HL-60 (cell line): ENCODE measurements at regions not wholly inside any gene's neighbourhood (a gene's known extent, or its start where the extent isn't known, plus 50 kb on each side); places are given as distances from the start of the nearest gene placed in this dataset.

Experiments used
- DNase-seq, 2 experiments: peaks; one replicate each; pipeline ENCODE4 v3.0.0-alpha.2; 2010 to 2020; ENCODE audit warnings: low read depth in 1 of 2, low spot score in 1 of 2
- H3K27ac ChIP-seq: fragments of 250-450 bp; sonication (Bioruptor Pico); replicated peaks from 2 replicates; pipeline ENCODE4 v1.5.1; 2020; ENCODE audit warnings: mild to moderate bottlenecking, moderate library complexity
- H3K27me3 ChIP-seq: fragments of 250-450 bp; sonication (Bioruptor Pico); 2 replicates; pipeline ENCODE4 v1.5.1; 2021; ENCODE audit warnings: mild to moderate bottlenecking, moderate library complexity; ENCODE audit not compliant: insufficient read depth, poor library complexity, severe bottlenecking
- H3K4me3 ChIP-seq: replicated peaks from 2 replicates; pipeline ENCODE4 v1.5.1; 2011; ENCODE audit warnings: mild to moderate bottlenecking, control low read depth, low read length; ENCODE audit not compliant: insufficient read depth
- GABPA ChIP-seq: IDR thresholded peaks from 2 replicates; pipeline ENCODE4 v1.6.1; 2012; ENCODE audit warnings: low read depth
- POLR2AphosphoS5 ChIP-seq: IDR thresholded peaks from 2 replicates; pipeline ENCODE4 v1.6.1; 2012; ENCODE audit warnings: low read depth
- REST ChIP-seq: IDR thresholded peaks from 2 replicates; pipeline ENCODE4 v1.6.1; 2012; ENCODE audit warnings: low read depth; ENCODE audit not compliant: insufficient replicate concordance
- SPI1 ChIP-seq: IDR thresholded peaks from 2 replicates; pipeline ENCODE4 v1.6.1; 2012; ENCODE audit warnings: low read depth, mild to moderate bottlenecking, borderline replicate concordance
- TF ChIP-seq, protein P1 (sequence below): IDR thresholded peaks from one replicate; pipeline ENCODE4 v1.5.1; 2011; ENCODE audit warnings: low read length, control low read depth, inconsistent platforms; ENCODE audit not compliant: insufficient read depth

- no peak for TF ChIP-seq POLR2AphosphoS5
- H3K27ac ChIP-seq, result no peak overlapping the region
- no peak for DNase-seq
- H3K27me3 ChIP-seq, result no peaks in the 10 kb centered on the region
- no peak overlapping the region for H3K4me3 ChIP-seq
These were observed 509.6 kb upstream of the EEF2KMT start for GRCh38 chr16:5607169-5607568.

DNA sequence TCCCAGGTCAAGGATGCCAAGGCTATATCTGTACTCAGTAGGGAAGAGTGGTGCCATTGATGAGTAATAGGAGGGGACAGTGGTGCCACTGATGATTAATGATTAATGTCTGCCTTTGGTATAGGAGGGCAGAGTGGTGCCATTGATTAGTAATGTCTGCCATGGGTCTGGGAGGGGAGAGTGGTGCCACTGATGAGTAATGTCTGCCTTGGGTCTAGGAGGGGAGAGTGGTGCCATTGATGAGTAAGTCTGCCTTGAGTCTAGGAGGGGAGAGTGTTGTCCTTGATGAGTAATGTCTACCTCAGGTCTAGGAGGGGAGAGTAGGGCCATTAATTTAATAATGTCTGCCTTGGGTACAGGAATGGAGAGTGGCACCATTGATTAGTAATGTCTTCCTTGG is 507.8 kb upstream of the EEF2KMT start:
- TF ChIP-seq POLR2AphosphoS5, result no peak
- no peak for TF ChIP-seq GABPA
- H3K27me3 ChIP-seq, result no peaks in the 10 kb centered on the region
- no peak overlapping the region for H3K27ac ChIP-seq
- H3K4me3 ChIP-seq, result no peak overlapping the region
- DNase-seq, result no peak

DNA sequence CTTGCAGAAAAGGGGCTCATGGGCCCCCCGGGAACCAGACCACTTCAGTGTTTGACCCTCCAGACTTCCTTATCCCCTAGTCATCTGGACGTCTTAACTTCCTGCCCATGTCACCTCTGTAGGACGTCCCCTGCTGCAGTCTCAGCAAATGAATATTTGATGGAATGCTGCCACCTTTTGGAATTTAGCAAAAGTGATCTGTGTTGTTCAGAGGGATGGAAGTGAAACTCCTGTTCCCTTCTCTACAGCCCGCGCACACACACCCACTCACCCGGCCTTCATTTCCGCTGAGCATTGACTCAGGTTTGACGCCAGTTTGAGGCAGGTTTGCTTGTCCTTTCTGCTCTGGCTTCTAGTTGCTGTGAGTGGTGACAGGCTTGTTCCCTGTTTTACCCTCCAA is 507.2 kb upstream of the EEF2KMT start:
- Histone ChIP-seq H3K4me3 (no peak overlapping the region), H3K27ac (no peak overlapping the region), H3K27me3 (no peaks in the 10 kb centered on the region)
- no peak for DNase-seq
- TF ChIP-seq SPI1 (no peak), REST (no peak), POLR2AphosphoS5 (no peak), GABPA (no peak)
- TF ChIP-seq, protein P1, sequence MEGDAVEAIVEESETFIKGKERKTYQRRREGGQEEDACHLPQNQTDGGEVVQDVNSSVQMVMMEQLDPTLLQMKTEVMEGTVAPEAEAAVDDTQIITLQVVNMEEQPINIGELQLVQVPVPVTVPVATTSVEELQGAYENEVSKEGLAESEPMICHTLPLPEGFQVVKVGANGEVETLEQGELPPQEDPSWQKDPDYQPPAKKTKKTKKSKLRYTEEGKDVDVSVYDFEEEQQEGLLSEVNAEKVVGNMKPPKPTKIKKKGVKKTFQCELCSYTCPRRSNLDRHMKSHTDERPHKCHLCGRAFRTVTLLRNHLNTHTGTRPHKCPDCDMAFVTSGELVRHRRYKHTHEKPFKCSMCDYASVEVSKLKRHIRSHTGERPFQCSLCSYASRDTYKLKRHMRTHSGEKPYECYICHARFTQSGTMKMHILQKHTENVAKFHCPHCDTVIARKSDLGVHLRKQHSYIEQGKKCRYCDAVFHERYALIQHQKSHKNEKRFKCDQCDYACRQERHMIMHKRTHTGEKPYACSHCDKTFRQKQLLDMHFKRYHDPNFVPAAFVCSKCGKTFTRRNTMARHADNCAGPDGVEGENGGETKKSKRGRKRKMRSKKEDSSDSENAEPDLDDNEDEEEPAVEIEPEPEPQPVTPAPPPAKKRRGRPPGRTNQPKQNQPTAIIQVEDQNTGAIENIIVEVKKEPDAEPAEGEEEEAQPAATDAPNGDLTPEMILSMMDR, result no peak

DNA sequence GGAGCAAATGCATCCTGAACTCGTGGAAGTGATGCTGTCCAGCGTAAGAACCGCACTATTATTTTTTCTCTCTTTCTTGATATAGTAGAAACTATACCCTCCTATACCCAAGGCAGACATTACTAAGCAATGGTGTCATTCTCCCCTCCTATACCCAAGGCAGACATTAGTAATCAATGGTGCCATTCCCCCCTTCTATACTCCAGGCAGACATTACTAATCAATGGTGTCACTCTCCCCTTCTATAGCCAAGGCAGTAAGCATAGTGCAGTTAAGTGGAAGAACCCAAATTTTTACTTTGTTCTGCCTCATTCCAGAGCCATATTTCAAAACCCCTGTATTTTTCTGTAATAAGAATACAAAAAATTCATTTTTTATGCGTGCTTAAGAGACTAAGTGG is 506.2 kb upstream of the EEF2KMT start:
- Histone ChIP-seq H3K27ac (no peak overlapping the region), H3K27me3 (no peaks in the 10 kb centered on the region), H3K4me3 (no peak overlapping the region)
- no peak for TF ChIP-seq REST
- TF ChIP-seq, protein P1, result no peak
- no peak for TF ChIP-seq POLR2AphosphoS5
- TF ChIP-seq SPI1, result no peak
- no peak for TF ChIP-seq GABPA
- no peak for DNase-seq

GRCh38 chr16:5601957-5602356 is 504.4 kb upstream of the EEF2KMT start:
- no peak for DNase-seq
- Histone ChIP-seq H3K27me3 (no peaks in the 10 kb centered on the region), H3K27ac (no peak overlapping the region), H3K4me3 (no peak overlapping the region)
- TF ChIP-seq REST (no peak), SPI1 (no peak), POLR2AphosphoS5 (no peak), GABPA (no peak)
- TF ChIP-seq, protein P1, result no peak
